ENCODE measurements at regions not wholly inside any gene's neighbourhood (a gene's known extent, or its start where the extent isn't known, plus 50 kb on each side); places are given as distances from the start of the nearest gene placed in this dataset.
"Not testable (repeated sequence)": the region's sequence is repeated elsewhere in the genome, so short reads cannot be mapped to it uniquely, and the experiment has no call there.

DNA sequence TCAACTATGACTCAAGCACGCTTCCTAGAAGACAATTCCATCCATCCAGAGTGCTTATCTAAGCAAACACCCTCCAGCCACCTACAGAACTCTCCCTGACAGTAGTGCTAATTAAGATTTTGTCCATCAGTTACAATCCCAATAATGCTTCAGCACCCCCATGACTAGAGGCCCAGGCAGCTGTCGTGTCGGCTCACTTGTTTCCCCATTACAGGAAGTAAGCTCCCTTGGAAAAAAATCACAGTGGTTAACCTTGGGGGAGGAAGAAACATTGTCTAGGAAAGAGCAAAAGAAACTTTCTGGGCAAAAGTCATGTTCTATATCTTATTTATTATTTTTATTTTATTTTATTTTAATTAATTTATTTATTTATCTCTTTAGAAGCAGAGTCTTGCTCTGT, 108.8 kb upstream of the LPAR1 start:
- no peak for DNase-seq

DNA sequence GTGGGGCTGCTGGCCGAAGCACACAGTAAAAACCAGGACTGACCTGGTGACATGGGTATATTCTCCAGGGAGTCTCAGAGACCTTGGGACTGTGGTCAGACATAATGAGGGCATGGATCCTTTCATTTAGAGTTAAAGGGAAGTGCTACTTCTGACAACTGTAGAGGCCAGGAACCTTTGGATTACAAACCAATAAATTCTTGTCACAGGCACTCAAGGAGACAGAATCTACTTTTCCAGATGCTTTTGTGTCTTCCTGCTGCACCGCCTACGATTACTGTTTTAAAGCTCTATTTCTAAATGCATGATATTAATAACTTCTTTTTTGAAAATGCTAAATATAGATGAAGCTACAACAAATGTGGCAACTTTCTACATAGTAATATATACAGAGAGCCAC, 106.5 kb upstream of the LPAR1 start:
- DNase-seq, result no peak

DNA sequence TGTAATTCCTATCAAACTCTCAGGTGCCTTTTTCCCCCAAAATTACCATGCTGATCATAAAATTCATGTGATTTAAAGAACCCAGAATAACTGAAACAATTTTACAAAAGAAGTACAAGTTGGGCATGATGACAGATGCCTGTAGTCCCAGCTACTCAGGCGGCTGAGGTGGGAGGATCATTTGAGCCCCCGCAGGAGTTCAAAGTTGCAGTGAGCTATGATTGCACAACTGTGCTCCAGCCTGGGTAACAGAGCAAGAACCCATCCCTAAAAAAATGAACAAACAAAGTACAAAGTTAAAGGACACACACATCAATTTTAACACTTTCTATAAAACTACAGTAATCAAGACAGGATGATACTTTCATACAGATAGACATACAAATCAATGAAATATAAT, 97.9 kb upstream of the LPAR1 start:
- DNase-seq, result no peak

DNA sequence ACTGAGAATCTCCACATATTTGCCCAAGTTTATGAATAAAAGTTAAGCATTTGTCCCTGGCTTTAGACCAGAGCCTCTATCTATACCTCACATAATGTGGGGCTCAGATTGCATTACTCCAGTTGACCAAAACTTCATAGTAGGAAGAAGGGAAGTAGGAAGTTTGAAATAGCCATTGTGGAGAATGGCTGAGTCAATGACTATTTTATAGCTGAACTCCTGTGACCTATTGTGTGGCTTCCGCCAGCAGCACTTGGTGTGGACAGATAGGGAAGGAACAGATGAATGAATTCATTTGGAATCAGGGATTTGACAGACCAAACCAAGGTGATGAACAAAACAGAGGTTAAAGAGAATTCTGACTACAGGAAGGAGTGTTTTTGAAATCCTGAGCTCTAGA, 92.9 kb upstream of the LPAR1 start:
- DNase-seq, result no peak

DNA sequence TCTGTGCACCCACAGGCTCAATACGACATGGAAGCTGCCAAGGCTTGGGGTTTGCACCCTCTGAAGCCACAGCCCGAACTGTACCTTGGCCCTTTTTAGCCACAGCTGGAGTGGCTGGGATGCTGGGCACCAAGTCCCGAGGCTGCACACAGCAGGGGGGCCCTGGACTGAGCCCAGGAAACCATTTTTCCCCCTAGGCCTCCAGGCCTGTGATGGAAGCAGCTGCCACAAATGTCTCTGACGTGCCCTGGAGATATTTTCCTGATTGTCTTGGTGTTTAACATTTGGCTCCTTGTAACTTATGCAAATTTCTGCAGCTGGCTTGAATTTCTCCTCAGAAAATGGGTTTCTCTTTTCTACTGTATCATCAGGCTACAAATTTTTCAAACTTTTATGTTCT, 82.3 kb upstream of the LPAR1 start:
- DNase-seq, result no peak

DNA sequence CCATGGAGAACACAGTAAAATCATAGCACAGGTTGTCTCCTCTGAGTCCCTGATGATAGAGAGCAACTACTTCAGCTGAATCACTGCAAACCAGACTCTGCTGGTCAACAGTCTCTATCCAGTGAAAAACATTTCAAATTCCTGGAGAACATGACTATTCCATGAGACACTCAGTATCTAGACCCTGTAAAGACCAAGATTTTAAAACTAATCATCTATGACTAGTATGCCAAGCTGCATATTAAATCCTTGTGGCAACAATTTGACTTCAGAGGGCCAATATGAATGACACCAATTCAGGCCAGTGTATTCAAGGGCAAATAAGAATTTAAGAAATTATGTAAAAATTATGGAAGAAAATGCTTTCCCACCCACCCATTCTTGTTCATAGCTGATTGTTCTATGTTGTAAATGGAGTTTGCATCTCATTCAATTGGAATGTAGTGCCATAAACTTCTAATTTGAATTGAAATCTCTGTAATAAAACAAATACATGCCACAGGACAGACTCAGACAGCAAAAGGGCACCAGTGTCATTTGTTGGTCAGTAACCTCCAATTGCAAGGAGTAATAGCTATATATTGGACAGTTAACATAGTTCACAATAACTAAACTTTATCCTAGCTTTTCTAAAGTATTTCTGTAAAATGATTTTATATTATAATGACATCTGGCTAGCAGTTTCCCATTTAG, 80.1 kb upstream of the LPAR1 start:
- no peak for DNase-seq

DNA sequence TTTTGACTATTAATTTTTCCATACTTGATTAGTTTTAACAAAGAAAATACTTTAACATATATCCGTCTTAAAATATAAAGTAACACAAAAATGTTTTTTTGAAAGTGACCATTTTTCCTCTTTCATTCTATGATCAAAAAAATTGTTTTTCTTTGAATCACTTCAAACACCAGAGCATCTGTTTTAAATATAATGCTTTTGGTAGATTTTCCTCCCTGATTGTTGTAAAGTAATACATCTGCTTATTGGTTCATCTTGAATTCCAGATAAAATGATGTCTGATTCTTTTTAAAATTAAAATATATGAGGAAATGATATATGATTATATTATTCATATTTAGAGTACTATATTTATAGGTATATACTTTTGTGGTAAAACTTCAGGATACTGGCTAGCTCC, 76.2 kb upstream of the LPAR1 start:
- DNase-seq, result no peak

DNA sequence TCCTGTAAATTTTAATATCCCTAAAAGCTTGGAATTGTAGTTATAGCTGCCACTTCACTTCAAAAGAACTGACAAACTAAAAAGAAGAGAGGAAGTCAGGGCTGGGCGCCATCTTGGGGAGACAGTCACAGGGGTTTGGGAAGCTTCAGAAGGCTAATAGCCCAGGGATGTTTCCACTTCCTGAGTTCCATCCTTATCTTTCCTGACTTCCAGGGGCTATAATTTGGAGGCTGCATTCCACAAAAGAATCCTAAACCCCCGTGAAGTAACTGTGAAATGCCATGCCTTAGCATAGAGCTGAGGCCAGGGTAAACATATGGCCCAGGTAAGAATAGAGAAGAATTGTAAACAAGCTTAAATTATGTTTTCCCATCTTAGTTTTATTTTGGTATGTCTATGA, 75.4 kb upstream of the LPAR1 start:
- no peak for DNase-seq

DNA sequence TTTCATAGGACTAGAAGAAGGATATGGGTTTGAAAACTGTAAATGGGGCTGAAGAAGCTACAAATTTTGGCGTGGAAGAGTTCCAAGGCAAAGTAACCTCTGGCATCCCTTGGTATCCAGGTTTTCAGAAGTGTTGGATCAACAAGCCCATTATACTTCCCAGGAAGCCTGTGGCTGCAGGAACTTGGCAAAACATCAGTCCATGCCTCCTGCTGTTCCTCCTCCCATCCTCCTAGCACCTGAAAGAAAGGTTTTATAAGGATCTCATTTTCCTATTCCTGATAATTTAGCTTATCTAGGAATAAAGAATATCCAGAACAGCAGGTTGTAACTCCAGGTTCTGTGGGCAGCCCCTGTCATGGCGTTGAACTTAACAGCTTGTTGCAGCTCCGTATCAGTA, 72.5 kb upstream of the LPAR1 start:
- no peak for DNase-seq

DNA sequence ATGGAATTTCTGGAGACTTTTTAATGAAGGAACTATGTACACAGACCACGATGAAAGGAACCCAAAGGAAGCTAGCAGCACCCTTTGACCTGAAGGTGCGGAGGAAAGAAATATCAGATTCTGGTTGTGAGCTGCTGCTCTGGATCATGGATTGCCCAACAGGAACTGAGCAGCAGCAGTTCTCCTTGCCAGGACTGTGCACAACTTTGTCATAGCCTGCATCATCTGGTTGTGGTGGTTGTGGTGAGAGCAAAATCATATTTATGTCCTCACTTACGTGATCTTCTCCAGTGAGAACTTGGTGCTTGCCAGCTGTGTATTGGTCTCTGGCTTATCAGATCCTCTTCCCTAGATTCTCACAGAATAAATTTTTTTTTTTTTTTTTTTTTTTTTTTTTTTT, 70.7 kb upstream of the LPAR1 start:
- no peak for DNase-seq

DNA sequence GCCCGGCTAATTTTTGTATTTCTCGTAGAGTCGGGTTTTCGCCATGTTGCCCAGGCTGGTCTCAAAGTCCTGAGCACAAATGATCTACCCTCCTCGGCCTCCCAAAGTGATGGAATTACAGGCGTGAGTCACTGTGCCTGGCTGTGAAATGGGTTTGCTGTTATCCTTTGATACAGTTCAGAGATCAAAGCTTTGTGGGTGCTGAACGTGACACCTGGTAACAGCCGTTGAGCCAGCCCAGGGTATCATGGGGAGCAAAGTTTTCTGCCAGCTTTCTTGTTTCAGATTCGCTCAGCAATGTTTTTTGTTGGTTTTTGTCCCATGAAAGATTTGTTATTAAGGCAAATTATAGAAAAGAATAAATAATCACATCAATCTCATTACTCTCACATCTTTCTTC, 68.9 kb upstream of the LPAR1 start:
- DNase-seq, result no peak

DNA sequence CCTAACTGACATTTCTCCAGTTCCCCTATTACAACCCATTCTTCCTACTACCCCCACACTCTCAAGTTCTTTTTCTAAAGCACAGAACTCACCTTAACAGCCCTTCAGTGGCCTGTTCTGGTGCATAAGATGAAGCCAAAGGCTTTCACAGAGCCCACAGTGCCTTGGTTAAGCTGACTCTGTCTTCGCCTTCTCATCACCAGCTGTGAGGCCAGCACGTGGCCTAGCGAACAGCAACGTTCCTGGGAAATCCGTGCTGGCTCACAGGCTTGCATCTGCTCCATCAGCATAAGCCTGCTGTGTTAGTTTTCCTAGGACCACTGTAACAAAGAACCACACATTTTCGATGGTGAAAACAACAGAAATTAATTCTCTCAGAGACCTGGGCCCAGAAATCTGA, 67.9 kb upstream of the LPAR1 start:
- no peak for DNase-seq

DNA sequence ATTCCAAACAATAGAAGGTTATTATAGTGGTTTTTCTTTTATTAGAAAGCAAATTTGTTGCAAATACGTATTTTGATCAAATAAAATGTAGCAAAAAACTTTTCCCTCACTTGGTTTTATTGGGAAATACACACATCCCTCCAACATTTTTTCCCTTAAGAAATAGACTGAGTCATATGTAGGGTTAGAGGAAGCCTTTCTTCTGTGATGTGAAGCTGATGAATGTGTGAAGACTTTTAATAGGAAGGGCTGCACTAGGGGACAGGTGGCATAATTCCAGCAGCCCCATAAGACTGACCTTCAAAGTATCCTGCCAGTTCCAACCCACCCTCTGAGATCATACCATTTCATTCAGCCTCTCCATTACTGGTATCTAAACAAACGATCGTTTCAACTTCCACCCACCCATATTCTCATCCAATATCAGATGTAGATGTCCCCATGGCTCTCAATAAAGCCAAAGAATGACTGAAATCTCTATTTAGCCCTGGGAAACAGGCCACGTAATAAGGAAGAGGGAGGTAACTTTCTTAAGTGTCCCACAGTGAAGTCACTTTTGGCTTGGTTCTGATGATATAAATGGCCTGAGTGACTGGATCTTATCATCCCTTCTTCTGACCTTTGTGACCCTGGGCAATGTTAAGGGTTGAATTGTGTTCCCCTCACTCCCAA, 64.7 kb upstream of the LPAR1 start:
- no peak for DNase-seq

DNA sequence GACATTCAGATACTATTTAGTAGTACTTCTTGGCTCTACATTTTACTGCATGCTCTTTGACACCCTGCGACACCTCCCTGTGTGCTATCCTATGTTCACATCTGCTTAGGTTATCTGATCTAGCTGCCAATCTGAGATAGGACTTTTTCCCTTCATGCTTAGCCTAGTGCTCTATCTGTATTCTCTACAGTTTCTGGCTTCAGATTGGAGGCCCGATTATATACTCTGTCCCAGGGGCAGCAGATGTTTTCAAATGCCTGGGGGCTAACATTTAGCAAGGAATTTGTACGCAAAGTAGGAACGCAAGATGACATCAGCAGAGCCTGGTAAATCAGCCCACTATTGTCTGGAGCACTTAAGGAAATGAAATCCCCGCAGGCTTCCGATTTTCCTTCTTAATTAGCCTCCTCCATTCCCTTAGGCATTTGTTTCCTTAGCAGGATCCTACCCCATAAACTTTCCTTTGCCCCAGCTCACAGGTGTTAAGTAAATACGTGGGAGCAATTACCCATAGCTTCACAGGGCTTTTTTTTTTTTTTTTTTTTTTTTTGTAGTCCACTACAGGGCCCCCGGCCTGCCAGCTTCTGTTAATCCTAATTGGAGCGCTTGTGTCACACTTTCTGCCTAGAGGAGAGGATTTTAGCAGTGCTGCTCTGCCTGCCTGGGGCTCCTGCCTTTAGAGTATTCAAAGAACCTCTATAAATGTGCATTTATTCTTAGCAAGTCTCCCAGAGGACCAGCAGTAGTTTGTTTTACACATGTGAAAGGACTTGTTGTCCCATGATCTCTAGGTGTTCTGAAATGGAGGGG, 61.1 kb upstream of the LPAR1 start:
- DNase-seq, result no peak

DNA sequence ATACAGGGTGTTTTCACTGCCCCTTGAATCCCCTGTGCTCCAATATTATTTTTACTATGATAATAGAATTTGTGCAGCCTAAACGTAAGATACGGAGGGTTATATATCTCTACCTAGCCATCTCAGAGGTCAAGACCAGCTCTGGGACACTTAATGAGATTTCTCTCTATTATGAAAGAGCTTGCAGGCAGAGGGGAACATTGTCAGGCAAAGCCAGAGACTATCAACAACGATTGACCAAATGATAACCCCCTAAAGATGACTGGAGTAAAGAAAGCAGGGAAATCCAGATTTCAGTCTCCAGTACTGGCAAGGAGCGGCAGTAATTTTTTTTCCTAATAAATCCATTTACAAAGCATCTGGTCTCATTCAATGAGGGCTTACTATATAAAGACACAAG, 59.8 kb upstream of the LPAR1 start:
- DNase-seq, result no peak

DNA sequence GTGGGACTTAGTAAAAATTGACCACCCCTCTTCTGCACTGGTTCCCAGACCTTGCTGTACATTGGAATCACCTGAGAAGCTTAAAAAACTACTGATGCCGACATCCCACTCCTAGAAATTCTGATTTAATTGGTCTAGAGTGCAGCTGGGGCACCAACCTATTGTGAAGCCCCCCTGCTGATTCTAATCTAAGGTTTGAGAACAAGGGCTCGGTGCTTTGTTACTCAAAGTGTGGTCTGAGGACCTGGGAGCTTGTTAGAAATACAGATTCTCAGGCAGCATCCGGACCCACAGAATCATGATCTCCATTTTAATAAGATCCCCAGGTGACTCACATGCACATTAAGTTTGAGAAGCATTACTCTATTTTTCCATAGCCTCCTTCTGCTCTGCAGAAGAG, 57.8 kb upstream of the LPAR1 start:
- no peak for DNase-seq

DNA sequence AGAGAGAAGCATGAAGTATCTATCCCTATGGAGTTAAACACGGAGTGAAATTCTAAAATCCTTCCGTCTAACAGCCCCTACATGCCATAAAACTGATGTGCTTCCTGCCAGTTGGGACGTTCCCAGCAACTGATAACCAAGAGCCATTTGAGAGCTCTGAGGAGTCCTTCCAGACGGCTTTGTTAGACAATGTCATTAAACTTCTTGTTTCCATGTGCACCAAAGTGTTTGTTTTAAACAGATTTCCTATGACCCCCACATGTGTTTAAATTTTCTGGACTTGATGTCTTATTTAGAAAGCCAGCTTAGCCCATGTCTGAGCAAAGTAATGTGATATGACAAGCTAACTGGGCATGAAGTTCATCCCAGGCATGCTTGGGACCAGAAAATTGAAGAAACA, 57.2 kb upstream of the LPAR1 start:
- no peak for DNase-seq

DNA sequence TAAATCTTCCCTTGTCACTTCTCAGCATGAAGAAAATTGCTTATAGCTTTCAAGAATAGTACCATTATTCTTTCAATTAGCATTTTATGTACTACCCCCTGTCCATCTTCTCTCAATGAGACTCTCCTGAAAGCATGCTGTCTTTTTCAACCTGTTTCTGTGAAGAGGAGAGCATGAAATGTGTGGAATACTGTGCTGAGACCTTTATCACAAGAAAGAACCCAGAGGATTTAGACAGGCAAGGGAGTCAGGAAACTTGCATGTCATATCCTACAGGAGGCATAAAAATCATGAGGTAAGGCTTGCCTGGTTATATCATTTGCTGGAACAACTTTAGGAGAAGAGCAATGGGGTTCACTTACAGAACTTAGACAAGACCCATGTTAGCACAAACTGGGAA, 56.7 kb upstream of the LPAR1 start:
- DNase-seq, result no peak

DNA sequence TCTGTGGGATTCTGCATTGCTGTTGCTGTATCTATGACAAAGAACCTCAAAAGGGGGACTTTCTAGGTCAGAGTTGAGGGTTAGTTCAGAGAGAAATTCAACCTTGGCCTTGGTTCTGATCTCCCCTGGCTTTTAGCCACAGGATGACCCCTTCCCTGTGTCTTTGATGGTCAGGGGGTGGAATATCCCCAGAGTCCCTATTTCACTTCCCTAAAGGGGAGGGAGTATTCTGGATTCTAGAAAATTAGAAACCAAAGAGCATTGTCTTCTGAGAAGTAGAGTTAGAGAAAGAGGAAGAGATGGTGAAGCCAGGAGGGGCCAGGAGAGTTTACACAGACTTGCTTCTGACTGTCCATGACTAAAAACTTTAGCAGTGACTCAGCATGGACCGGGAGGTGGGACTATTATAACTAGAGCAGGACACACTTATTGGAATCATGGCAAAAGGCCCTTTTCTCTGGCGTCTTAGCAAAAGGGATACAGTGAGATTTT, 56.2 kb upstream of the LPAR1 start:
- no peak for DNase-seq

DNA sequence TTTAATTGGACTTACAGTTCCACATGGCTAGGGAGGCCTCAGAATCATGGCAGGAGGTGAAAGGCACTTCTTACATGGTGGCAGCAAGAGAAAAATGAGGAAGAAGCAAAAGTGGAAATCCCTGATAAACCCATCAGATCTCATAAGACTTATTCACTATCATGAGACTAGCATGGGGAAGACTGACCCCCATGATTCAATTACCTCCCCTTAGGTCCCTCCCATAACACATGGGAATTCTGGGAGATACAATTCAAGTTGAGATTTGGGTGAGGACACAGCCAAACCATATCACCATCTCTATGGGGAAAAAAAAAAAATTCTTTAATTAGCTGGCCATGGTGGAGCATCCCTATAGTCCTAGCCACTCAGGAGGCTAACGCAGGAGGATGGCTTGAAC, 53.9 kb upstream of the LPAR1 start:
- not testable (repeated sequence) for DNase-seq

Data from NCI-H345 (cell line).